ENCODE measurements at regions not wholly inside any gene's neighbourhood (a gene's known extent, or its start where the extent isn't known, plus 50 kb on each side); places are given as distances from the start of the nearest gene placed in this dataset.

DNA sequence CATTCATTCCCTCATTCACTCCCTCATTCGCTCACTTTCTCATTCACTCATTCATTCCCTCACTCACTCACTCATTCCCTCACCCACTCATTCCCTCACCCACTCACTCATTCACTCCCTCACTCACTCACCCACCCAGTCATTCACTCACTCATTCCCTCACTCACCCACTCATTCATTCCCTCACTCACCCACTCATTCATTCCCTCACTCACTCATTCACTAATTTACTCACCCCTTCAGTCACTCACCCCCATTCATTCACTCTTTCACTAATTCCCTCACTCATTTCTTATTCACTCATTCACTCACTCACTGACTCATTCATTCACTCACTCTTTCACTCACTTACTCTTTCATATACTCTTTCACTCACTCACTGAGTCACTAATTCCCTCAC is 303.1 kb downstream of the C16orf95 start:
- no peak for TF ChIP-seq CTCF (IDR thresholded peaks at IDR 0.05; ENCODE audit: borderline replicate concordance, extremely low read depth, low read length, poor library complexity, severe bottlenecking)
- TF ChIP-seq EZH2 (IDR thresholded peaks at IDR 0.05; ENCODE audit: borderline replicate concordance, low read depth, low read length, severe bottlenecking), result no peak
